Breast epithelium (tissue), 4 donors: ENCODE measurements at regions not wholly inside any gene's neighbourhood (a gene's known extent, or its start where the extent isn't known, plus 50 kb on each side); places are given as distances from the start of the nearest gene placed in this dataset.

Source experiments
- DNase-seq, 2 donors: peaks; one replicate each; pipeline ENCODE4 v3.0.0-alpha.2; 2019; ENCODE audit warnings: low spot score in 2 of 2
- H3K27ac ChIP-seq, 2 donors: fragments of 200-600 bp; sonication (generic) in 1 of 2; one replicate each; pipeline ENCODE4 v1.5.1; 2016 to 2019; ENCODE audit warnings: mild to moderate bottlenecking in 1 of 2
- H3K27me3 ChIP-seq, 2 donors: fragments of 200-600 bp; sonication (generic) in 1 of 2; one replicate each; pipeline versions ENCODE4 v1.5.1 to v1.6.0; 2017 to 2019; ENCODE audit warnings: control low read depth in 1 of 2, mild to moderate bottlenecking in 1 of 2
- H3K36me3 ChIP-seq: fragments of 200-600 bp; one replicate; pipeline ENCODE4 v1.5.1; 2019
- H3K4me1 ChIP-seq, 2 donors: fragments of 200-600 bp; sonication (generic); one replicate each; pipeline ENCODE4 v1.5.1; 2016 to 2019; ENCODE audit warnings: control low read depth in 1 of 2
- H3K4me3 ChIP-seq, 3 donors: fragments of 200-600 bp; sonication (generic); 1 replicate in 2 of 3; 2 replicates in 1 of 3; pipeline ENCODE4 v1.5.1; 2016 to 2019; ENCODE audit warnings: mild to moderate bottlenecking in 3 of 3, moderate library complexity in 2 of 3
- H3K9me3 ChIP-seq, 2 donors: fragments of 200-600 bp; sonication (generic) in 1 of 2; one replicate each; pipeline ENCODE4 v1.5.1; 2016 to 2019; ENCODE audit warnings: control low read depth in 1 of 2
- CTCF ChIP-seq, 3 donors: fragments of 450-650 bp; IDR thresholded peaks; one replicate each; pipeline ENCODE4 v1.5.1; 2016 to 2017; ENCODE audit warnings: antibody characterized with exemption in 3 of 3, mild to moderate bottlenecking in 3 of 3, moderate library complexity in 3 of 3
- POLR2A ChIP-seq: fragments of 450-650 bp; IDR thresholded peaks from one replicate; pipeline ENCODE4 v1.6.1; 2016; ENCODE audit warnings: antibody characterized with exemption, mild to moderate bottlenecking, moderate library complexity
- POLR2AphosphoS5 ChIP-seq, 3 donors: sonication (generic); formaldehyde crosslinking; IDR thresholded peaks; one replicate each; pipeline ENCODE4 v1.6.1; 2017; ENCODE audit warnings: antibody characterized with exemption in 3 of 3
- intact Hi-C: fragments of 100-400 bp; cut with DNase I; formaldehyde crosslinking; loops from one replicate; pipeline ENCODE4 v1.15.1; 2023; ENCODE audit warnings: low total_unique reads

DNA sequence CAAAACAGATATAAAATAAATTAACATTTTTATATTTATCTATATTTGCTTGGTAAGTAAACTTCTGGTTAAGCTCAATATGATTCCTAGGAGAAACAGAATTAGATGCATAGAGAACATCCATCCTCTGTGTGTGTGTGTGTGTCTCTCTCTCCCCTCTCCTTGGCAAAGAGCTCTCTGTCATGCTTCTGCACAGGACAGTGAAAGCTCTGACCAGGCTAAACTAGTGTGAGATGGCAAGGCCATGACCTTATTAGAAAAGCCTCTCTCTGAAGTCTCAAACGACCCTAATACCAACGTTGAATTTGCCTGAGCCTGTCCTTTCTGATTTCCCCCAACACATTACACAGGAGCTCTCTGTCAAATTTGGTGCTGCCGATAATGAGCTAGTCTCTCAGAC lies 746.0 kb downstream of the VGLL3 start:
- intact Hi-C loops = no loop called here
- DNase-seq = no peak
- Histone ChIP-seq H3K4me3 (no peak overlapping the region), H3K27me3 (no peaks in the 10 kb centered on the region), H3K27ac (no peak overlapping the region), H3K4me1 (no peaks in the 10 kb centered on the region), H3K36me3 (no peaks in the 10 kb centered on the region), H3K9me3 (no peaks in the 10 kb centered on the region)
- TF ChIP-seq POLR2AphosphoS5 (IDR thresholded peaks at IDR 0.05) (no peak), CTCF (IDR thresholded peaks at IDR 0.05) (no peak), POLR2A (no peak)

GRCh38 chr3:86239946-86240345 lies 751.0 kb downstream of the VGLL3 start:
- no peaks in the 10 kb centered on the region for H3K4me1 ChIP-seq
- intact Hi-C loops = no loop called here
- no peaks in the 10 kb centered on the region for H3K9me3 ChIP-seq
- no peaks in the 10 kb centered on the region for H3K27me3 ChIP-seq
- no peaks in the 10 kb centered on the region for H3K36me3 ChIP-seq
- no peak overlapping the region for H3K4me3 ChIP-seq
- DNase-seq = no peak
- no peak for TF ChIP-seq POLR2A
- H3K27ac ChIP-seq = no peak overlapping the region

GRCh38 chr3:86234506-86235254 lies 756.3 kb downstream of the VGLL3 start:
- H3K27ac ChIP-seq = no peak overlapping the region
- H3K36me3 ChIP-seq = no peaks in the 10 kb centered on the region
- no peak for DNase-seq
- H3K9me3 ChIP-seq = no peaks in the 10 kb centered on the region
- H3K27me3 ChIP-seq = no peaks in the 10 kb centered on the region
- H3K4me1 ChIP-seq = no peaks in the 10 kb centered on the region
- H3K4me3 ChIP-seq = no peak overlapping the region
- TF ChIP-seq CTCF (IDR thresholded peaks at IDR 0.05) = no peak
- TF ChIP-seq POLR2AphosphoS5 (IDR thresholded peaks at IDR 0.05) = no peak
- no peak for TF ChIP-seq POLR2A
- intact Hi-C loops = no loop called here

DNA sequence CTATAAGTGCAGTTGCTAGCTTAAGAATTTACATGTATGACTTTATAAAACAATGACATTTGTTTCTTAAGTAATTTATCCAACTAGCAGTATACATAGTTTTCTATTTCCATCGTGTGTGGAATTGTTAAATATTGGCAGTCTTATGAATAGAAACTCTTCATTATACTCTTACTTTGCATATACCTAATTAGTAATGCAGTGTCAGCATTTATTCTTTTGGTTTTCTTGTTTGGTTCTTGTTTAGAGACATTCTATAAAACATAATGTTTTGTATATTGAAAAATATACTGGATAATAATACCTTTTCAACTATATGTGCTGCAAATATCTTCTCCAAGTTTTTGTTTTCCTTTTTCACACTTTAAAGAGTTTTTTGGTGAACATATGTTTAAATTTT lies 760.2 kb downstream of the VGLL3 start:
- intact Hi-C loops = no loop called here
- TF ChIP-seq POLR2AphosphoS5 (IDR thresholded peaks at IDR 0.05) = no peak
- TF ChIP-seq POLR2A = no peak
- no peak for TF ChIP-seq CTCF (IDR thresholded peaks at IDR 0.05)
- DNase-seq = no peak

GRCh38 chr3:86229775-86230094 lies 761.2 kb downstream of the VGLL3 start:
- DNase-seq = no peak
- no peaks in the 10 kb centered on the region for H3K4me1 ChIP-seq
- H3K36me3 ChIP-seq = no peaks in the 10 kb centered on the region
- intact Hi-C loops = no loop called here
- H3K27ac ChIP-seq = no peak overlapping the region
- TF ChIP-seq CTCF (IDR thresholded peaks at IDR 0.05) (no peak), POLR2AphosphoS5 (IDR thresholded peaks at IDR 0.05) (no peak), POLR2A (no peak)
- no peak overlapping the region for H3K4me3 ChIP-seq
- no peaks in the 10 kb centered on the region for H3K9me3 ChIP-seq
- H3K27me3 ChIP-seq = no peaks in the 10 kb centered on the region

More for the DNA sequence above, 760.2 kb downstream of the VGLL3 start:
- no peaks in the 10 kb centered on the region for H3K36me3 ChIP-seq
- no peak overlapping the region for H3K27ac ChIP-seq
- H3K27me3 ChIP-seq = no peaks in the 10 kb centered on the region
- no peak overlapping the region for H3K4me3 ChIP-seq
- no peaks in the 10 kb centered on the region for H3K9me3 ChIP-seq
- no peaks in the 10 kb centered on the region for H3K4me1 ChIP-seq
